DMS 273 treated with DMSO at 0.1 percent for 48 hours (cell line): ENCODE measurements at regions not wholly inside any gene's neighbourhood (a gene's known extent, or its start where the extent isn't known, plus 50 kb on each side); places are given as distances from the start of the nearest gene placed in this dataset.
"Not testable (repeated sequence)": the region's sequence is repeated elsewhere in the genome, so short reads cannot be mapped to it uniquely, and the experiment has no call there.

Experiments used
- DNase-seq: peaks from one replicate; lab custom pipeline; 2025; lab: John Stamatoyannopoulos, UW

DNA sequence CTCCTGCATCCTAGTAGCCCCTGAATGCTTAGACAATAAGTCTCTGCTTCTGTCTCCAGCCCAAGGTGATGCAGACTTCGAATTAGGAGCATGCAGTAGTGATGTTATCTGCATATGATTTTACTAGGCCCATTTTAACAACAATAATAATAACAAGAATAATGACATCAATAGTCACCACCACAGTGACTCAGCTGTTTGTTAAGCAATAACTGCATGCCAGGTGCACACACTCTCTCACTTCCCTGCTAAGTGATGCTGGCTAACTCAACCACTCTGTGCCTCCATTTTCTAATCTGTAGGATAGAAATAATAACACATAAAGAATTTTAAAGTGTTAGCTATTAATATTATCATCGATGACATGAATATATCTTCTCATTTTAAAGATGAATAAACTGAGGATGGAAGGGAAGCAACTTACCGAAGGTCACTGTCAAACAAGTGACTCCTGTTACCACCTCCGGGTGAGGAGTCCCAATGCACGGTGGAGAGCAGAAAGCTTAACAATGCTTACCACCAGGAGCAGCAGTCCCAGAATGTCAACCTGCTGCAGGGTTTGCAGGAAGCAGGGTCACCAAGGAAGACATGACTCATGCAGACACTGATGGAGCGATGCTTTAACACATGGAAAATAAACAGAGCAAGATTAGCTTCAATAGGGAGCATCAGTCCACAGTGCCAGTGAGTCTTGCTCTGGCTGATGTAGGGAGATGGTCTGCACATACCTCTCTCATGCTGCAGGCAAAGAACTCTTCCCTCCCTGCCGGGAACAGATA, 290.2 kb downstream of the SPATA17 start:
- DNase-seq = no peak

GRCh38 chr1:217924924-217925323, 293.8 kb downstream of the SPATA17 start:
- DNase-seq = no peak

GRCh38 chr1:217929213-217929885, 298.2 kb downstream of the SPATA17 start:
- no peak for DNase-seq

GRCh38 chr1:217943361-217943760, 312.2 kb downstream of the SPATA17 start:
- DNase-seq = no peak

- DNase-seq = no peak
These were observed 313.4 kb downstream of the SPATA17 start for GRCh38 chr1:217944550-217944949.

- DNase-seq = no peak
These were observed 315.4 kb downstream of the SPATA17 start for GRCh38 chr1:217946511-217946910.

- DNase-seq = no peak
These were observed 317.6 kb downstream of the SPATA17 start for GRCh38 chr1:217948741-217949140.

DNA sequence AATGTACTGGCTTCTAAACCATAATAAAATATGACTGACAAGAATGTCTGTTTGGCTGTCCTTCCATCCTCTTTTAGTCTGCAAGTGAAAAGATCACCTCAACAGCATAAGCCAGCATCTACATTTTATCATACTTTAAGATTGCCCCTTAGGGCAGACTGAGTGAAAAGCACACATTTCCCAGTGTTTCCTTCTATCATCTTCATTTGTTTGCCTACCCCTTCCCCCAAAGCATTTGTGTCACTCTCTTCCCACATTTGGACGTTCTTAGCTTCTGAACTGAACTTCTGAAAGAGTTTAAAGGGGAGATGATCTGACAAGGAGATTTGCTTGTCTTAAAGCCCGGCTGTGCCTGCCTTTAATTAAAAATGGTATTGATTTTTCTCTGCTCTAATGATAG, 322.2 kb downstream of the SPATA17 start:
- no peak for DNase-seq

DNA sequence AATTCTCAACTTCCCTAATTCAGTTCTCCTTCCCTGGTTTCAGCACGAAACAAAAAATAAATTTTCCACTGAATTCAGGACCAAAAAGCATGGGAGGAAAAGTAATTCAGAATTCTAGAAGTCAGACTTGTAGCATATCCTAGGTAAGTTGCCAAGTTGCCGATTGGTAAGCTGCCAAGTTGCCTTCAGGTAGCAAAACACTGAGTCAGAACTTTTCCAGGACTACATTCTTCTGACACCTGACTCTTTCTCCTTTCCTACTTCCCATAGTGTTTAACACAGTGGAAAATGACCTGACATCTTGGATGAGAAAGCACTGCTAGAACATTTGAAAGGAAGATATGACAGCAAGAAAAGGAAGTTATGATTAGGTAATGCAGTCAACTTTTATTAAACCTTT, 322.8 kb downstream of the SPATA17 start:
- DNase-seq = no peak

- no peak for DNase-seq
These were observed 324.6 kb downstream of the SPATA17 start for GRCh38 chr1:217955723-217956122.

- no peak for DNase-seq
These were observed 319.8 kb upstream of the RRP15 start for GRCh38 chr1:217965156-217965786.

GRCh38 chr1:217968085-217968484, 317.0 kb upstream of the RRP15 start:
- no peak for DNase-seq

GRCh38 chr1:217969428-217969827, 315.7 kb upstream of the RRP15 start:
- no peak for DNase-seq

GRCh38 chr1:217977943-217978342, 307.1 kb upstream of the RRP15 start:
- no peak for DNase-seq

GRCh38 chr1:217981430-217981829, 303.7 kb upstream of the RRP15 start:
- no peak for DNase-seq

- peak; percentile 84 for DNase-seq
These were observed 302.6 kb upstream of the RRP15 start for GRCh38 chr1:217982331-217983050.

GRCh38 chr1:217983051-217983375, 302.1 kb upstream of the RRP15 start:
- DNase-seq = no peak

- DNase-seq = no peak
These were observed 299.5 kb upstream of the RRP15 start for GRCh38 chr1:217985641-217986040.

- no peak for DNase-seq
These were observed 295.6 kb upstream of the RRP15 start for GRCh38 chr1:217989510-217989909.

GRCh38 chr1:217993439-217993838, 291.7 kb upstream of the RRP15 start:
- no peak for DNase-seq

DNA sequence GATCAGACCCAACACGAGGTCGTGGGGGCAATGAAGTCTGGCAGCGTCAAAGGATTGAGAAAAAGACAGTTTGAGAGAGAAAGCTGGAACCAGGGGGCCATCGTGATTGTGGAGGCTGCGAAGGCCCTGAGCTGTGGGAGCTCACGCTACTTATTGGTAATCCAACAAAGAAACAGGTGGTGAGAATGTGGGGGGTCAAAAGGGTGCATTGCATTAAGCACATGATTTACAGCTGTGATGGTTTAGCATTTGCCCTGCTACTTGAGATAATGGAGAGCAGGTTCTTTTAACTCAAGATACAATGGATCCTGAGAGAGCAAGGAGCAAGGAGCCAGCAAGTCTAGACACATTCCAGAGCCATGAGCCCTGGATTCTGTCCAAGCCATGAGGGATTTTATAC, 276.8 kb upstream of the RRP15 start:
- DNase-seq = not testable (repeated sequence)

GRCh38 chr1:218015106-218015505, 270.0 kb upstream of the RRP15 start:
- not testable (repeated sequence) for DNase-seq
